HepG2 (cell line): ENCODE measurements at regions not wholly inside any gene's neighbourhood (a gene's known extent, or its start where the extent isn't known, plus 50 kb on each side); places are given as distances from the start of the nearest gene placed in this dataset.
"Not testable (repeated sequence)": the region's sequence is repeated elsewhere in the genome, so short reads cannot be mapped to it uniquely, and the experiment has no call there.

Source experiments
- ATAC-seq: fragments of 200-7000 bp; cut with Tn5 transposase; 3 replicates; pipeline ENCODE4 v1.9.1; 2020; ENCODE audit warnings: mild to moderate bottlenecking, moderate library complexity
- BruUV-seq: library from RNA; stranded (reverse); fragments of 400-500 nt; replicated peaks from 2 replicates; lab custom pipeline; 2021; lab: Mats Ljungman, UMichigan
- CTCF ChIA-PET: fragments of 300-600 bp; formaldehyde crosslinking; extraction: SDS; loops from one replicate; lab custom pipeline; 2021; ENCODE audit warnings: low total read pairs, inconsistent platforms, low intra/inter-chr PET ratio; lab: Yijun Ruan, JAX
- POLR2A ChIA-PET: fragments of 350-600 bp; sonication (Branson Sonifier 250); formaldehyde crosslinking; loops from one replicate; lab custom pipeline; 2020; ENCODE audit warnings: antibody characterized with exemption, inconsistent platforms; lab: Yijun Ruan, JAX
- DNase-seq: peaks from one replicate; pipeline ENCODE4 v3.0.0-alpha.2; 2015; ENCODE audit warnings: low spot score
- FAIRE-seq: peaks from 3 replicates; lab custom pipeline; 2011; peaks lifted over from hg19 to GRCh38; lab: Jason Lieb, UNC
- H2AFZ ChIP-seq: one replicate; pipeline ENCODE4 v1.6.1; 2011; ENCODE audit warnings: low read length, inconsistent platforms
- H3K27ac ChIP-seq: fragments of 300-600 bp; 3 replicates; pipeline ENCODE4 v1.8.0; 2011; ENCODE audit warnings: mixed run types, mild to moderate bottlenecking, mixed read lengths, low read length, inconsistent platforms; ENCODE audit not compliant: insufficient read depth; ENCODE audit errors: extremely low read length
- H3K27me3 ChIP-seq, 2 experiments: fragments of 200-600 bp in 1 of 2; 2 replicates in 1 of 2; 3 replicates in 1 of 2; pipeline versions ENCODE4 v1.6.0 to v1.8.0; 2011; ENCODE audit warnings: low read length in 2 of 2, mild to moderate bottlenecking in 2 of 2, moderate library complexity in 2 of 2, inconsistent platforms in 1 of 2; ENCODE audit not compliant: insufficient read depth in 2 of 2, control insufficient read depth in 1 of 2
- H3K36me3 ChIP-seq, 2 experiments: fragments of 200-600 bp in 1 of 2; replicated peaks in 1 of 2; 2 replicates in 1 of 2; 3 replicates in 1 of 2; pipeline versions ENCODE4 v1.5.1 to v1.8.0; 2011; ENCODE audit warnings: low read length in 2 of 2, inconsistent platforms in 1 of 2; ENCODE audit not compliant: insufficient read depth in 2 of 2, control insufficient read depth in 1 of 2
- H3K4me1 ChIP-seq: 2 replicates; pipeline ENCODE4 v1.5.1; 2012; ENCODE audit warnings: low read length, inconsistent platforms; ENCODE audit not compliant: insufficient read depth
- H3K4me2 ChIP-seq: 2 replicates; pipeline ENCODE4 v1.6.0; 2011; ENCODE audit warnings: low read depth, low read length, inconsistent platforms
- H3K4me3 ChIP-seq, 3 experiments: fragments of 200-600 bp in 1 of 3; sonication (generic), shearing (Covaris generic) in 1 of 3; replicated peaks in 1 of 3; 2 replicates each; pipeline ENCODE4 v1.5.1; 2011 to 2016; ENCODE audit warnings: low read length in 3 of 3, inconsistent platforms in 2 of 3, low read depth in 2 of 3, mild to moderate bottlenecking in 2 of 3, control low read depth in 1 of 3, mixed read lengths in 1 of 3; ENCODE audit not compliant: insufficient read depth in 1 of 3
- H3K79me2 ChIP-seq: one replicate; pipeline ENCODE4 v1.6.1; 2011; ENCODE audit warnings: low read length, inconsistent platforms; ENCODE audit not compliant: insufficient read depth
- H3K9ac ChIP-seq: 2 replicates; pipeline ENCODE4 v1.6.0; 2011; ENCODE audit warnings: mild to moderate bottlenecking, low read depth, low read length, inconsistent platforms; ENCODE audit not compliant: insufficient read depth
- H3K9me3 ChIP-seq: 2 replicates; pipeline ENCODE4 v1.5.1; 2012; ENCODE audit warnings: mild to moderate bottlenecking, low read length
- H4K20me1 ChIP-seq: 2 replicates; pipeline ENCODE4 v1.6.0; 2011; ENCODE audit warnings: inconsistent platforms, mild to moderate bottlenecking, low read length, moderate library complexity; ENCODE audit not compliant: insufficient read depth
- FOXO1 ChIP-seq: sonication (generic); formaldehyde crosslinking; IDR thresholded peaks from 2 replicates; pipeline ENCODE4 v1.4.0; 2020; ENCODE audit warnings: missing genetic modification reagents
- HHEX ChIP-seq: IDR thresholded peaks from 2 replicates; pipeline ENCODE4 v1.6.1; 2016; ENCODE audit warnings: control low read depth
- ZNF142 ChIP-seq: sonication (generic); formaldehyde crosslinking; IDR thresholded peaks from 2 replicates; pipeline ENCODE4 v1.4.0; 2020; ENCODE audit warnings: missing genetic modification reagents
- WGBS: methylation state at CpG from one replicate; pipeline ENCODE4 v1.1.6; 2017; ENCODE audit warnings: low lambda C conversion rate; 5-methylcytosine and 5-hydroxymethylcytosine counted together
- in situ Hi-C: cut with HindIII; loops from 2 replicates; pipeline ENCODE4 v1.10.0; 2017; ENCODE audit warnings: low pct_unique_long_range_greater_than_20kb; ENCODE audit not compliant: extremely low pct_ligation_motif_present
- intact Hi-C: fragments of 100-400 bp; cut with micrococcal nuclease; formaldehyde crosslinking; loops from one replicate; pipeline ENCODE4 v1.10.0; 2022; ENCODE audit not compliant: unreplicated experiment

- TF ChIP-seq ZNF142 (CRISPR knock-in tag), result no peak
- TF ChIP-seq HHEX (CRISPR knock-in tag), result no peak
- TF ChIP-seq FOXO1 (CRISPR knock-in tag), result no peak
Observed at GRCh38 chr6:118704915-118705314, 53.5 kb upstream of the CEP85L start (continued).

- WGBS, result 17% methylated on average over 3 of the region's 3 CpGs
- H3K27me3 ChIP-seq, BruUV-seq, H2AFZ ChIP-seq, CTCF ChIA-PET, H3K9ac ChIP-seq, H3K9me3 ChIP-seq, intact Hi-C loops, DNase-seq, H3K79me2 ChIP-seq, in situ Hi-C loops, H3K4me3 ChIP-seq, FAIRE-seq, ATAC-seq, H3K36me3 ChIP-seq, H4K20me1 ChIP-seq, POLR2A ChIA-PET, H3K4me2 ChIP-seq, H3K27ac ChIP-seq, H3K4me1 ChIP-seq: not testable (repeated sequence)
Observed at GRCh38 chr6:118701260-118701659, 49.9 kb upstream of the CEP85L start.
